ENCODE measurements at regions not wholly inside any gene's neighbourhood (a gene's known extent, or its start where the extent isn't known, plus 50 kb on each side); places are given as distances from the start of the nearest gene placed in this dataset.
"Not testable (repeated sequence)": the region's sequence is repeated elsewhere in the genome, so short reads cannot be mapped to it uniquely, and the experiment has no call there.

DNA sequence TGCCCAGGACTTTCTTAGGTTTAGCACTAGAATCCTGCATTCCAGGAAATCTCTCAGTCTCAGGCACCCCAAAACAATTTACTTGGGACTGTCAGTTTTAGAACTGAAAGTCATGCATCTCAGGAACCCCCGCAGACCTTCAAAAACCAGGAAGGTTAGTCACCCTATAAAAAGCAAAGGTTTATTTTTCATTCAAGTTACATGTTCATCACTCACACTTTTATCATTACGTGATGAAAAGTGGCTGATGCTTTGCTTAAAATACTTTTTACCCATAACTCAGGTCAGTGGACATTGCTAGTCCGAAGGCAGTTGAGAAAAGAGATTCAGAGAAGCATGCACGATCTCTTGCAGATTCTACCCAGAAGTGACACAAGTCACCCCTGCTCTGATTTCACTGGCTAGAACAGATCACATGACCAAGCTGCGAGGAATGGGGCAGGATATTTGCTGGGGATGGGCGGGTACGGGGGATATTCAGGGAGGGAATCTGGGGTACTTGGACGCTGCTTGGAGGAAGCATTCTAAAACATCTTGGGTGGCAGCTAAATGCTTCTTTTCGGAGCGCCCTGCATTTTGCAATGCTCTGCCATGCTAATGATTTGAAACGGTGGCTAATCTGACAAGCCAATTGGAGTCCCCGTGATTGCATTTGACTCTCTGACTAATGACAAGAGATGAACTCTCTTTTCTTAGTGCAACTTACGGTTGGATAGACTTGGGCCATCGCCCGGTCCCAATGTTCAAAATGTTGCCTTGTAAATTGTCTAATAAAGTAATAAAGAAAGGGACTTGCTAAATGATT is 110.2 kb downstream of the MIAT start:
- in situ Hi-C loops (cut with MboI; ENCODE audit: low pct_unique_long_range_greater_than_20kb, low sequenced_read_pairs) = no loop called here
- no peak for DNase-seq

DNA sequence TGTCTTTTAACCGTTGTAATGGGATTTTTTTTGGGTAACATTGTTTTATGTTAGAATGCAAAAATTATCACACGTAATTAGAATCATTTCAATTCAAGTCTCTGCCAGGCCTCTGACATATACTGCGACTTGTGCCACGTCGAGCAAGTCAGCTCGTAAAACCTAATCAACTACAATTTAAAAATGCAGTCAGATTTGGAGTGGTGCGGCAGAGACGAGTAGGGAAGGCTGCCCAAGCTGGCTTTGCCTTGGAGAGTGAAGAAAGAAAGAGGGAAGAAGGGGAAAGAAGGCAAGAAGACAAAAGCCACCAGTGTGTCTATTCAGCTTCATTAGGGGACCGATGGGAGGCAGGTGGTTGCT is 110.7 kb downstream of the MIAT start:
- in situ Hi-C loops (cut with MboI; ENCODE audit: low pct_unique_long_range_greater_than_20kb, low sequenced_read_pairs) = no loop called here

DNA sequence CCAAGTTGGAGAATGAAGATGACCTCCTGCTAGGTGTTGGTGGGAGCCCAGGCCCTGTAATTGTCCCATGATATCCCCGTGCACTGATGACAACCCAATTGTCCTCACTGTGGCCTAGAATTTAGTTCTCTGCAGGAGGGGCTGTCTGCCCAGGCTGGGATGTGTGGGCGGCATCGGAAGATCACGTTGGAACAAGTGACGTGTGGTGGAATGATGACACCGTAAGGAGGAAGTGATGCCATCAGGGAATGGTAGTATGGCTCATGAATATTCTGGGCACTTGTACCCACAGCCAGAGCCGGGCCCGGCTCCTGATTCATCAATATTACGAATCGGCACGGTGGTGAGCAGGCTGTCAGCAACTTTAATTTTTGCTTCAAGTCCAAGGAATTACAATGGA is 111.6 kb downstream of the MIAT start:
- DNase-seq = no peak
- in situ Hi-C loops (cut with MboI; ENCODE audit: low pct_unique_long_range_greater_than_20kb, low sequenced_read_pairs) = no loop called here

More for the DNA sequence above, 110.7 kb downstream of the MIAT start:
- DNase-seq = no peak

DNA sequence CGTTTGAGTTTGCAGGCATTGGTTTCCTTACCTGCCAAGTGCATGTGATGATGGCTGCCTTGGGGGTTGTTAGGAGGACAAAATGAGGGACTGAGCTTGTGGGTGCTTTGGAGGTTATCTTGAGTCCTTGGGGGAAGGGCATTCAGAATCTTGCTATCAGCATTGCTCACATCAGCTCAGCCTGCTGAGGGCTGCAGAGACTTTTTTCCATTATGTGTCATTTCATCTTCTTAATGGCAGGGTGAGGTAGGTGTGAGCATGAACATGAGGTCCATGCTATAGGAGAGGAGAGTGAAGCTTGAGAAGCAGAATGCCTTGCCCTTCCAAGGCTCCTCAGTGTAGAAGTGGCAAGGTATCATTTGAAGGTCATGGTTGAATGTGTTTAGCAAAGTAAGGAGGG is 112.3 kb downstream of the MIAT start:
- in situ Hi-C loops (cut with MboI; ENCODE audit: low pct_unique_long_range_greater_than_20kb, low sequenced_read_pairs) = no loop called here
- DNase-seq = no peak

DNA sequence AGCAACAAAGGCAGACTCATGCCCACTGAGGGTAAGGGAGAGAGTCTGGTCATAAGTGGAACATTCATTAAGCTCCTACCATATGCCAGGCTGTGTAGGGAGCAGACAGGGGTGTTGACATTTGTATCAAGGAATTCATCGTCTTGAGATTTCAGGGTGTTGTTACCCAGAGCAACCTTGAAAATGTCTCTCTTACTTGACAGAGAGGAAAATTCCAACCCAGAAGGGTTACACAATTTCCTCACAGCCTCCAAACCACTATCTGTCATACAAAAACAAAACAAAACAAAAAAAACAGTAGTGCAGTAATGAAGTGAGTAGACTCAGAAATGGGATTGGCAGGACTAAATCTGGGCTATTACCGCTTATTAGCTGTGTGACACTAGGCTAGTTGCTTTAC is 113.2 kb downstream of the MIAT start:
- no peak for DNase-seq
- in situ Hi-C loops (cut with MboI; ENCODE audit: low pct_unique_long_range_greater_than_20kb, low sequenced_read_pairs) = no loop called here

DNA sequence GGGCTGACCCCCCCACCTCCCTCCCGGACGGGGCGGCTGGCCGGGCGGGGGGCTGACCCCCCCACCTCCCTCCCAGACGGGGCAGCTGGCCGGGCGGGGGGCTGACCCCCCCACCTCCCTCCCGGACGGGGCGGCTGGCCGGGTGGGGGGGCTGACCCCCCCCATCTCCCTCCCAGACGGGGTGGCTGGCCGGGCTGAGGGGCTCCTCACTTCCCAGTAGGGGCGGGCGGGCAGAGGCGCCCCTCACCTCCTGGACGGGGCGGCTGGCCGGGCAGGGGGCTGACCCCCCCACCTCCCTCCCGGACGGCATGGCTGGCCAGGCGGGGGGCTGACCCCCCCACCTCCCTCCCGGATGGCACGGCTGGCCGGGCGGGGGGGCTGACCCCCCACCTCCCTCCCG is 115.7 kb downstream of the MIAT start:
- DNase-seq; in situ Hi-C loops (cut with MboI; ENCODE audit: low pct_unique_long_range_greater_than_20kb, low sequenced_read_pairs): not testable (repeated sequence)

DNA sequence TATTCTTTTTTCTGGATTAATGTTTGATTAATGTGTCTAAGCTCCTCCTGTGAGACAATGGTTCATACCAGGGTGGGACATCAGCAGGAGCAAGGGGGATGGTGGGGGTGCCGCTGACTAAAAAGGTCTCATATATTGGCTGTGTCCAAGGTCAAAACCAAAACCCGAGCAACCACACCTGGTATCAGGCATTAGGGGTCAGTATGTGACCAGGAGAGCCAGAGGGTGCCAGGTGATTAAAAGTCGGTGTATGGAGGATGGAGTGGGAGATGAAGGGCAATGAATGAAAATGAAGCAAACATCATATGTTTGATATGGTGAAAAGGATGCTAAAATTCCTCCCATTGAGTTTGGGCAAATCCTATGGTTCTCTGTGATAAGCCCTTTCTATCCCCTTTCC is 118.0 kb downstream of the MIAT start:
- in situ Hi-C loops (cut with MboI; ENCODE audit: low pct_unique_long_range_greater_than_20kb, low sequenced_read_pairs) = no loop called here
- no peak for DNase-seq

DNA sequence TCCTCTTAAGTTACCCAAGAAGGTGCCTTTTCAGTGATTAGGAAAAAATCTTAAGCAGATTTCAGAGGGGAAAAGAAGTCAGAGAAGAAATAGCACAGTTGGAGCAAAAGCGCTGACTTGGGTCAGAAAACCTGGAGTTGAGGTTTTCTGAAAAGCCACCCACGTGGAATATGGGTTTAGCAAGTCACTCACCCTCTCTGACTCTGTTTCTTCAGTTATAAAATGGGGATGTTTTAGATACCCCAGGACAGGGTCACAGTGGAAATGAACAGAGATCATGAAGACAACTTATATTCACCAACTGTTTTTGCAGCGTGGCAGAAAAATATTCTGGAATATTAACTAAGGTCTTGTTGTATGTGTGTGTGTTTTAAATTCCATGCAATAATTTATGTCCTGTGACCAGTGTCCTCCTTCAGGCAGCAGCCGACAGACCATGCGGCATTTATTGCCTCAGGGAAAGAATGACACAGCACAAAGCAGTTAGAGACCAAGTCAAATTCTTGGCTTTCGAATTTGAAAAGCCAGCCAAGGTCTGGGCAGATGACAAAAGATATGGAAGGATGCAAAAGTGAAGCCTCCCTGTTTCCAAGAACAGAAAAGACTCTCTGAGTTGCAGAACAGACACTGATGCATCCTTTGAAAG is 119.9 kb downstream of the MIAT start:
- no peak for DNase-seq
- in situ Hi-C loops (cut with MboI; ENCODE audit: low pct_unique_long_range_greater_than_20kb, low sequenced_read_pairs) = no loop called here

DNA sequence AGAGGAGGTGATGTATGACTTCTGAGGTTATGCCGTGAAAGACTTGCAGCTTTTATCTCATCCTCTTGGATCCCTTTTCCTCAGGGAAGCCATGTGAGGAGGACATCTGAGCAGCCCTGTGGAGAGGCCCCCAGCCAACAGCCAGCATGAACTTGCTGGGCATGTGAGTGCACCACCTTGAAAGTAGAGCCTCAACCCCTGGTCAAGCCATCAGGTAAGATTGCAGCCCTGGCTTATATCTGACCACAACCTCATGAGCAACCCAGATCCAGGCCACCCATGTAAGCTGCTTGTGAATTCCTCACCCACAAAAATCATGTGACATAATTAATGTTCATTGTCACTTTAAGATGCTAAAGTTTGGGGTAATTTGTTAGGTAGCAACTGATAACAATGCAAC is 121.0 kb downstream of the MIAT start:
- no peak for DNase-seq
- in situ Hi-C loops (cut with MboI; ENCODE audit: low pct_unique_long_range_greater_than_20kb, low sequenced_read_pairs) = no loop called here

DNA sequence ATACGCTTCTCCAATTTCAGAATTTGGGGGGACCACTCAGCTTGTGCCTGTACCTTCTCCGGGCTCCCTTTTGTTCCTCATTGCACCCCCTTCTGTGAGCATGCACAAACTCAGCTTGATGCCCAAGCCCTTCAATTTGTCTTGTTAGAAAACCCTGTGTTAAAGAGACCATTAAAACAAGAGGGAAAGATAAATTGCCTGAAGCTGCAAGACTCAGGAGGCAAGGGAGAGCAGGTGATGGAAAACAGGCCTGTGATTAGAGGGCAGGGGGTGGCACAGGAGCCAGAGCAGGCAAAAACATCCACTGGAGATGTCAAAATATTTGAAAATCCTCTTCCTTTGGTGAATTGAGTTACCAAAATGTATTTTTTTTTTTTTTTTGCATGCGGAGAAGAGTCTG is 121.7 kb downstream of the MIAT start:
- in situ Hi-C loops (cut with MboI; ENCODE audit: low pct_unique_long_range_greater_than_20kb, low sequenced_read_pairs) = no loop called here
- DNase-seq = no peak

DNA sequence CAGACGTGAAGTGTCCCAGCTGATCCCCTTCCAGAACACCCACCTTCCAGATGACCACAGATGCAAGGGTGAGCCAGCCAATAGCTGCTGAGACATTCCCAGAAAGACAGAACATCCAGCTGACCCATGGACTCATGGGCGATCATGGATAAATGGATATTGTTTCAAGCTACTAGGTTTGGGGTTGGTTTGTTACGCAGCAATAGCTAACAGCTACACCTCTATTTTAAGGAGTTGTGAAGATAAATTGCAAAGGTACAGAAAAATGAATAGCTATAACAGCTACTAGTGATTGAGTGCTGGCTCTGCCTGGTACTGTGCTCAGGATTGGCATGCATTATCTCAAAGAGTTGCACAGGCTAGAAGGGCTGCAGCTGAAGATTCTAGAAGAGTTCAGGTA is 122.5 kb downstream of the MIAT start:
- in situ Hi-C loops (cut with MboI; ENCODE audit: low pct_unique_long_range_greater_than_20kb, low sequenced_read_pairs) = no loop called here
- DNase-seq = no peak

DNA sequence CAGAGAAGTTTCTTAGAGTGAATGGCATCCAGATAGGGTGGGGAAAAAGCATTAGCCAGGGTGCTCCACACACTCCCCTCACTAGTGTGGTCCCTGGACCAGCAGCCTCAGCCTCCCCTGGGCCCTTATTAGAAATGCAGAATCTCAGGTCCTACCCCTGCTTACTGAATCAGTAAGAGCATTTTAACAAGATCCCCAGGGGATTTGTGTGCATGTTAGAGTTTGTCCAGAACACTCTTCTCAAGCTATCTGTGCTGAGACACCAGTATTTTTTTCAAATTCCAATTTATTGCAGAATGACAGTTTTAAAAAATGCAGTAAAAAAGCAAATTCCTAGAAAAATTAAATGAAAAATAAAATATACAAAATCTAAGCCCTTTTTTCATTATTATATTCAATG is 123.1 kb downstream of the MIAT start:
- in situ Hi-C loops (cut with MboI; ENCODE audit: low pct_unique_long_range_greater_than_20kb, low sequenced_read_pairs) = no loop called here
- no peak for DNase-seq

DNA sequence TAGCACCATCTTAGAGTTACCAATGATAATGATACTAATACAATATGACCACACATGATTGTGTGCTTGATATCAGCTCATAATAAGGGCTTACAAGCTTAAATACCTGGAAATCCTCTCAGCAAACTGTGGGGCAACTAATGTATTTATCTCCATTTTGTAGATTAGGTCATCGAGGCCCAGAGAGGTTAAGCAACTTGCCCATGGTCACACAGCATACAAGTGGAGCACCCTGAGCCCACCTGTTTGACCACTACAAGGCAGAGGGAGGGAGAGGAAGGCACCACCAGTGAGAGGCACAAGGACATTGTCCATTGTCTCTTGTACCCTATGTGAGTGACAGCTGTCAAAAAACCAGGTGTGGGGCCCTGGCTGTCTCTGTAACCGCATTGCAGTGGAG is 123.7 kb downstream of the MIAT start:
- in situ Hi-C loops (cut with MboI; ENCODE audit: low pct_unique_long_range_greater_than_20kb, low sequenced_read_pairs) = no loop called here
- no peak for DNase-seq

DNA sequence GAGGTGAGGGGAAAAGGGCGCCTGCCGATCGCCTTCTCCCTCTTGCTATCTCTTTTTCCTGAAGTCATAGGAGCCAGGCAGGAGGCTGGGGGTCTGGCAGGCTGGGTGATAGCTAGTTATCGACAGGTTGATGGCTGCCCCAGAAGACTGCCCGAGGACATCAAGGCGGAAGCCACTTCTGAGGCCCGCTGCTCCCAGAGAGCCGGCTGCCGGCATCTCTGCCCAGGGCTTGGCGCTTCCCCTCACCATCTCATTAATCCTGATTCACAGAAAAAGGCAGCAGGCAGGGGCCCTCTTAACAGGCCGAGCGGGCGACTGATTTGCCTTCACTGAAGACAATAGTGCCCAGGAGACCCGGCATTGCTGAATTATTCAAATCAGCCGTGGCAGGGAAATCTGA is 124.2 kb downstream of the MIAT start:
- in situ Hi-C loops (cut with MboI; ENCODE audit: low pct_unique_long_range_greater_than_20kb, low sequenced_read_pairs) = no loop called here
- no peak for DNase-seq

DNA sequence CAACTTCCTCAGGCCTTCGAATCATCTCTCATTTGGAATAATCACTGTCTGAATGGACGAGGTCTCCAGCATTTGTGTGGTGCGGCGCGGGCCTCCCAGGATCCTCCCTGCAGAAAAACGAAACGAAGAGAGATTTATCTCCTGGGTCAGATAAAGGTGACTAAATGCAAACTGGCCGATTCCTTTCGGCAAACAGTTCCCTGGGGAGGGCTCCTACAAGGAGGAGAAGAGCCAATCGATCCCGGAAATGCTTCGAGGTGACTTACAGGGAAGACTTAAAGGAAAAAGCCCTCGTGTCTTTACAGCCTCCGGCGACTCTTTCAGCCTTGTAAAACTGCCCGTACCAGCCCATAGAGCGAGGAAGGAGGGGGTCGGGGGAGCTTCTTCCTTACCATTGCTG is 126.5 kb downstream of the MIAT start:
- in situ Hi-C loops (cut with MboI; ENCODE audit: low pct_unique_long_range_greater_than_20kb, low sequenced_read_pairs) = no loop called here
- no peak for DNase-seq

DNA sequence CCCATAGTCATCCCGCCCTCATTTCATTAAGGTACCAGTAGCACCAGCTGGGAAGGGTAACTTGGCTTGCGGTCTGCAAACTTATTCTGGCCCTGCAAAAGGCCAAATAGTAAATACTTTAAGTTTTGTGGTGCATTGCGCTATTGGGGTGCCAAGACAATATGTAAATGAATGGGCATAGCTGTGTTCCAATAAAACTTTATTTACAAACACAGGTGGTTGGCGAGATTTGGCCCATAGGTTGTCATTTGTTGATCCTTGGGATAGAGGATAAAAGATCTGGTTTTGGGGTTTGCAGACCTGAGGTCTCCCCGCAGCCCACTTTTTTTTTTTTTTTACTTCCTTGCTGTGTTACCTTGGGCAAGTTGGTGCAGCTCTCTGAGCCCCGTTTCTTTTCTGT is 127.4 kb downstream of the MIAT start:
- DNase-seq = no peak
- in situ Hi-C loops (cut with MboI; ENCODE audit: low pct_unique_long_range_greater_than_20kb, low sequenced_read_pairs) = no loop called here

DNA sequence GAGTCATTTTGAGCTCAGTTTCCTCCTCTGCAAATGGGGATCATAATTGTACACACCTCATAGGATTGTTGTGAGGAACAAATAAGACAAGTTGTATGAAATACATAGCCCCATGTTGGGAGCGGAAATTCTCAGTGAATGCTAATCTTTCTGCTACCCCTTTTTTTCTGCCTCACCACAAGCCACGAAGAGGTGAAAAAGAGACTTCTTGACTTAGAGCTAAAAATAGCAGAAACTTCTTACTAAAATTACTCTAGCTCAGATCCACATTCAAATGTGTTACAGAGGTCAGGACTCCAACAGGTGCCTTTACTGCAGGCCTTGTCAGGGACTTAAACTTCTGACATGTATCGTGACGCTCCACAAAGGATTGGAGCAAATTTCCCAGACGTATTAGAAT is 128.5 kb downstream of the MIAT start:
- no peak for DNase-seq
- in situ Hi-C loops (cut with MboI; ENCODE audit: low pct_unique_long_range_greater_than_20kb, low sequenced_read_pairs) = no loop called here

DNA sequence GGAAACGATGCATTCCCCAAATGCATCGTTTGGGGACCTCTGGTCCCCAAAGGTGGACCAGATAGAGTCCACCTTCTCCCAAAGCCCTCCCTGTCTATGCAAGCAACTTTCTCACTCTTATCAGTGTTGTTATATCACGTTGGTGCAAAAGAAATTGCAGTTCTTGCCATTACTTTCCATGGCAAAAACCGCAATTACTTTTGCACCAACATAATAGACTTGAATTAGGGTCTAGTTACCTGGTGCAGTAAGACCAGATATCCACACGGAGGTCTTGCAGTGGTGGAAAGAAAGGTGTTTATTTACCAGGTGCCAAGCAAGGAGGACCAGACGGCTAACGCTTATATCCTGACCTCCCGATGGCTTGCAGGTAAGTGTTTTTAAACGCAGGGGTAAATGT is 129.0 kb downstream of the MIAT start:
- in situ Hi-C loops (cut with MboI; ENCODE audit: low pct_unique_long_range_greater_than_20kb, low sequenced_read_pairs) = no loop called here

DNA sequence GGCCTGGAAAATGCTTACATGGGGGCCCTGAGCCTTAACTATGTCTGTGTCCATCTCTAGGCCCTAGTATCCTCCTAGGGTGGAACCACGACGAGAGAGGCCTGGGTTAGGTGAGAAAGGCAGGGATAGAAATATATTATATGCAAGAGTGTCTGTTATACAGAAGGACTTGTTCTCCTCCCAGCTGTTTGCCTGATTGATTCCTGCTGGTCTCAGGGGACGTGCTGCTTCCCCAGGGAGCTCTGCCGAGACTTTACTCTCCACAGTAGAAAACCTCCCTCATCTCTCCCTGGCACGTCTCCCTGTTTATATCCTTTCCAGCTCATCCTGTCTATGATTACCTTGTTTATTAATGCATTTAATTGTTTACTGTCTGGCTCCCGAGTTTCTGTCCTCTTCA is 132.6 kb downstream of the MIAT start:
- no peak for DNase-seq
- in situ Hi-C loops (cut with MboI; ENCODE audit: low pct_unique_long_range_greater_than_20kb, low sequenced_read_pairs) = no loop called here

More for the DNA sequence above, 129.0 kb downstream of the MIAT start:
- DNase-seq = no peak

DNA sequence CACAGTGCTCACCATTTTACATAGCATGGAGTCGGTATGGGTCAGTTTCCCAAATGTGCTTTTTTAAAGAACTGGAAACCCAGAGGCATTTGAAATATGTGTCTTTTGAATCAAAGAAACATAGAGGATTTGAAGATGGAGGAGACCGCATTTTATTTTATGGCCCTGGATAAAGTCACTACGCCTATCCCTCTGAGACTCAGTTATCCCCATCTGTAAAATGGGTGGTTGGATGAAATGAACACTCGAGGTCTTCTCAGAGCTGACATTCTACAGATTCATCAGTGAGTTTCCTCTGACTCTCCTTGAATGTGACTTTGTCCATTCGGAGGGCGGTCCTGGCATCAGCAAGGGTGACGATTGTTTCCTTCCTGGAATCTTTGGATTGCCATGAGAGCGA is 135.1 kb downstream of the MIAT start:
- in situ Hi-C loops (cut with MboI; ENCODE audit: low pct_unique_long_range_greater_than_20kb, low sequenced_read_pairs) = no loop called here
- DNase-seq = no peak

DNA sequence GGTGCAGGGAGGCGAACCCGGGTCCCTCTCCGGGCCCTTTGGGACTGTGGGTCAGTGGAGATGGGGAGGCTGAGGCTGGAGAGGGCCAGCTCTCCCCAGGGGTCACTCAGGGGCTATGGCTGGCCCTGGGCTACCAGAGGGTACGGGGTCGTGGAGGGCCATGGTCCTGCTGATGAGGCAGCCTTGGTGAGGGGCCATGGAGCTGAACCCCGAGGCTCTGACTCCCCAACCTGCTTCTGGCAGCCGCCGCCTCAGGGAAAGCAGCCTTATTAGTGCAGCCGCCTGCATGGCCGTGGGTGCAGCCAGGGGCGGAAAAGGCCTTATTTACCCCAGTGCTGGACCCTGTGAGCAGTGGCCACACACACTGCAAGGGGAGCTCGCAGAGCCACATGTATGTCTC is 139.4 kb downstream of the MIAT start:
- no peak for DNase-seq
- in situ Hi-C loops (cut with MboI; ENCODE audit: low pct_unique_long_range_greater_than_20kb, low sequenced_read_pairs) = no loop called here
